A172 (cell line): ENCODE measurements at regions not wholly inside any gene's neighbourhood (a gene's known extent, or its start where the extent isn't known, plus 50 kb on each side); places are given as distances from the start of the nearest gene placed in this dataset.

Experiments used
- DNase-seq: peaks from one replicate; pipeline ENCODE4 v3.0.0-alpha.2; 2015; ENCODE audit warnings: low spot score

DNA sequence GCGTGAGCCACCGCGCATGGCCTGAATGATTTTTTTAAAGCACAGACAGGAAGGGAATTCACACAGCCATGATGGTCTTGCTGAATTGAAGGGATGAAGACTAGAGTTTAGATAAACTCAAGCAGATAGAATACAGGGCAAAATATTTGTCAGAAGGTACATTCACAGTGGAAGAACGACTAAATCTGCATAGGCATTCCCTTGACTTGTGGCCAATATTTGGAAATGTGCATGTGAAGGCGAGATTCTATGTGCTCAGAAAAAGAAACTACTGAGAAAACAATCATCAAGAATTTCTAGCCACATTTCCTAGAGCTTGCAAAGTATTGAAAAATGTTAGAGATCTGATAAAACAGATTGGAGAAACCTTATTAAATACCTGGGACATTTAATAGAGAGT lies 1166.2 kb downstream of the DNAJB9 start:
- no peak for DNase-seq

DNA sequence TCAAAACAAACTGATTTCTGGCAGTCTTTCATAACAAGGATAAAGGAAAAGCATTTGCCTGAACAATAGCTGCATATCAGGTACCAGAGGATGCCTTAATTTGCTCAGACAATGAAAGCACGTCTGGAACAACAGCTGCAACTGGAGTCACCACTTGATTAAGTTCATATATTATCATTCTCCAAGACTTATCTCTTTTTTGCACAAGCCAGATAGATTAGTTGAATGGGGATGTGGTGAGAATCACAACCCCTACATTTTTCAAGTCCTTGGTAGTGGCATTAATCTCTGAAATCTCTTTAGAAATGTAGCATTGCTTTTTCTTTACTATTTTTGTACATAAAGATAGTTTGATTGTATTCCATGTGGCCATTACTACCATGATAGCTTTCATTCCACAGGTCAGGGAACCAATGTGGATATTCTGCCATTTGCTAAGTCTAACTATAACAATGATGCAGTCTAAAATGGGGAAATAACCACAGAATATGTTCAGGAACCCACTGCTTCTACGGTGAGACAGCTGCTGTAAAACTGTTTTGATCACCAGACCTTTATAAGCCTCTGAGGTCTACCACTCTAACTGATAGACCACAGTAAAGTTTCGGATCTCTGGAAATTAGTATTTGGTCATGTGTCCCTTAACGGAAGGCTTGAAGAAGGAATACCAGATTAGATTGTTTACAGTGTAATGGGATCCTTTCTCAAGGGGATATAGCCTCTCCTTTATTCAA lies 1176.2 kb downstream of the DNAJB9 start:
- no peak for DNase-seq

DNA sequence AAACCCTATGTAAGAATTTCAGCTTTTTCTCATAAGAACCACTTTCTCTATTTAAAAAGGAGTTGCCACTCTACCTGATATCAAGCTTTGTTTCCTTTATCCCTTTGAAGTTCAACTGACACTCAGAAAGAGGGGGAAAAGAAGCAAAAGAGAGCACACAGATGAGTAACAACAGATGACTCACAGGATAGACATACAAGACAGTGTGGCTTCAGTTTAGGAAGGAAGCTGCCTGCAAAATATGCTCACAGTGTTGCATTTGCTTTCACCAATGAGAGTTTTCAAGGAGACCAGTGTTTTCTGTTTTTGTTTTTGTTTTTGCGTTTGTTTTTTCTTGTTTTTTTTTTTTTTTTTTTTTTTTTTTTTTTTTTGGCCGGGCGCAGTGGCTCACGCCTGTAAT lies 1181.6 kb downstream of the DNAJB9 start:
- peak; percentile 76 for DNase-seq

DNA sequence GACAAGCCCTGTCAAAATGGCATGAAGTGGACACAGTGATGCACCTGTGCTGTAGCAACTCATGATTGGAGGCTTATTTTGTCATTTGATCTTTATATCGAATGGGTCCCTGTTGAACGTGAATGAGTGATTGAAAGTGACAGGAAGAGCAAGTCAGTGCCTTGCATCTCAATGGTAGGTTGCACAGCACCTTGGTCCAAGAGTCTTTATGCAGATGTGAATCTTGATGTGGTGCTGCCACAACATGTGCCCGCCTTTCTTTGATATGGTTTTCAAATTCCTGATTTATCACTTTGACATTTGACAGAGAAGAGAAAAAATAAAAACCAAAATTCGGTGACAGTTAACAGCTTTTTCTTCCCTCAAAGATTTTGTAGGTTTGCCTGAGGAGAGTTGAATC lies 1182.4 kb downstream of the DNAJB9 start:
- DNase-seq: no peak

DNA sequence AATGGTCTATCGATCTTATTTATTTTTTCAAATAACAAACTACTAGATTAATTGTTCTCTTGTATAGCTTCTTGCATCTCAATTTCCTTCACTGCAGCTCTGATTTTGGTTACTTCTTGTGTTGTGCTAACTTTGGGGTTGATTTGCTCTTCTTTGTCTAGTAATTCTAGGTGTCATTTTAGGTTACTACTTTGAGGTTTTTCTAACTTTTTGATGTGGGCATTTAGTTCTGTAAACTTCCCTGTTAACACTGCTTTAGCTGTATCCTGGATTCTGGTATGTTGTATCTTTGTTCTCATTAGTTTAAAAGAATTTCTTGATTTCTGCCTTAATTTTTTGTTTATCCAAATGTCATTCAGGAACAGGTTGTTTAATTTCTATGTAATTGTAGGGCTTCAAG lies 1188.0 kb downstream of the DNAJB9 start:
- no peak for DNase-seq

DNA sequence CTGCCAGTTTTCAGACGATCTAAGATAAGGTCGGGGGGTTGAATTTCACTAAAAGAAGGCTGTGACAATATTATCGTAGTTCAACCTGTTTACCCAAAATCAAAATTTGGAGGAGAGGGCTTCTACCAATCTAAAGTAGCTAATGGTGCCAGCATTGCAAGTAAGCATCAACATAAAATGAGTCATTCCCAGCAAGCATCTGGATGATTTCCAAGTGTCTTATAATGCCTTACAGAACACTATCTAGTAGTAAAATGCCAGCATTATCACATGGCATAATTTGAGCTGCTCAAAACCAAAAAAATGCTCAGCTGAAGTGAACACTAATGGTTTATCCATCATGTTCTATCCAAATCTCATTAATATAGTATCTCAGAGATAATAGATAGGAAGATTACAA lies 1193.9 kb downstream of the DNAJB9 start:
- DNase-seq: peak; percentile 84

DNA sequence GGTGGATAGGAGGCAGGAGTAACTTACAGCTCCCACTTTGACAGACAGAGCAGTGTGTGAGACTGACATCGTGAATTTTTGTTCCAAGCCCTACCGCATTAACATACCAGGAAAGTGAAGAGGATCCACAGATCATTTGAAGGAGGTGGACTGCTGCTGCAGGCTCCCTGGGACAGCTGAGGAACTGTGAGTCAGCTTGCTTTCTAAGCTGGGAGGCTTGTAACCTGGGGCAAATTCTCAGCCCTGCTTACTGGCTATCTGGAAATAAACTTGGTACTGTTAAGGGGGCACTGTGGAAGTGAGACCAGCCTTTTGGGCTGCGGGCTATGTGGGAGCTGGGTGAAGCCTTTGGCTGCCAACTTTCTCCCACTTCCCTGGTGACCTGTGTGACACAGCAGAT lies 1202.5 kb downstream of the DNAJB9 start:
- DNase-seq: no peak

DNA sequence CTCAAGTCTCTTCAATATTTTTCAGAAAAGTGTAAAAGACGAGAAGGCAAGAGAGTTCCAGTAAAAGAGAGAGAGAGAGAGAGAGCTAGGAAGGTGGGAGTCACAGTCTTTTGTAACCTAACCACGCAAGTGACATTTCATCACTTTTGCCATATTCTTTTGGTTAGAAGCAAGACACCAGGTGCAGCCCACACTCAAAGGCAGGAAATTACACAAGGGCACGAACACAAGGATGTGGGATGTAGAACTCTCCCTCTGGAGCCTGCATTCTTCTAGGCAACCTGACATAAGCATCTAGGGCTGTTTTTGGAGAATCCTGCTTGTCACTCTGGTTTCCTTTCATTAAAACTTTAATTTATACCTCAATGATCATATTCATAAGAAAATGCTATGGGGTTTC lies 1213.1 kb downstream of the DNAJB9 start:
- DNase-seq: no peak

DNA sequence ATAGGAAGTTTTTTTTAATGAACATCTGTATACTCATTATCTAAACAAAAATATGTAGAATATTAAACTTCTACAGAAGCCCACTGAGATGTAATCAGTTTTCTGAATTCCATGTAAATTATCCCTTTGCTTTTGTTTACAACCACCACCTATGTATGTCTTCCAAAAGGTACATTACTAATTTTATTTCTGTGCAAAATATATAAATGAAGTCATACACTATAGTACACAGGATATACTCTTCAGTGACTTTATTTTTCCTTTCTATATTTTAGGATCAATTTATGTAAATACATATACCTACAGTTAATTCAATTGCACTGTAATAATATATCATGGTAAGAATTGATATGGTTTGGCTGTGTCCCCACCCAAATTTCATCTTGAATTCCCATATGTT lies 1236.9 kb downstream of the DNAJB9 start:
- no peak for DNase-seq

DNA sequence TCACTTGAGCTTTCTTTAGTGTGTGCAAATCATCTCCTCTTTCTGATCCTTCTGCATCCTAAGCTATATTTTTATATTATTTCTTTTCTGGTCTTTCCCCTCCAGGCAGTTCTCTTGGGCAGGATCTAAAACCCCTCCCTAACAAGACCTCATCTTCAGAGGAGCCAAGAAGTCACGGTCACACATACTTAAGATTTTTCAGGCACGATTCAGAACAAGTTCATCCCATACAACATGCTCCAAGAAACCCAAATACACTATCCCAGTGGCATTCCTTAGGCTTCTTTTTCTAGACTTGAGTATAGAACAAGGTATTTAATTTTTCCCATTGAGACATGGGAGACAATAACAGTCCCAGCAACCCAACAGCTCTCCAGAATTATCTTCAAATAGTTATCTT lies 1251.5 kb downstream of the DNAJB9 start:
- DNase-seq: no peak

DNA sequence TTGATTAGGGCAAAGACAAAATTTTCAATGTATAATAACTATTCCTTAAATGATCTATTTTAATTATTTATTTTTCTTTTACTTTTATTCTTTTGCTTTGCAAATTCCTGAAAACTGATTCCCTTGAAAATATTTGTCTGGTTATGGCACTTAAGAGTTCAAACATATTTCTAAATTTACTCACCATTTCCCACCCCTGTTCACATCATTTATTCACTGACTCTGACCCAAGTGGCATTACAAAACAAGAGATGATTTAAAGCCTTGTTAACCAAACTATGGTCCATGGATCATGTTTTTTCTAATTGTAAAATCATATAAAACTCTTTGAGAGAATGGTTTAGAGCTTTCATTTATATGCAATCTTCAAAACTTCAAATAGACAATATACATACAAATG lies 1256.1 kb upstream of the LRRN3 start:
- DNase-seq: no peak

DNA sequence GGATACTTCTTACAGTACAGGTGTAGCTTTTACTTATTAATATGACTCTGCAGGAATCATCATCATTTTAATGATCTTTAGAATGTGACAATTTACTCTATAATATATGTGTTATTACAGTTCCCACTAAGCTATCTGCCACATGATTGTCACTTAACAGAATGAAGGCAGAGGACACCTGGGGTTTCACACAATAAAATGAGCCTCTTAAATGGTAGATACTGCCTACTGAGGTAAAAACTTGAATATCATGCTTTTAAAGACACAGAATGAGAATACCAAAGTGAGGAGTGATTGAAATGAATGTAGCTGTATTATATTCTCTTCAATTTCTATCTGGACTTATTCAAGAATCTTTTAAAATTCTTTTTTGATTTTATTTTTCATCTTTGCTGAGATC lies 1255.3 kb upstream of the LRRN3 start:
- no peak for DNase-seq

DNA sequence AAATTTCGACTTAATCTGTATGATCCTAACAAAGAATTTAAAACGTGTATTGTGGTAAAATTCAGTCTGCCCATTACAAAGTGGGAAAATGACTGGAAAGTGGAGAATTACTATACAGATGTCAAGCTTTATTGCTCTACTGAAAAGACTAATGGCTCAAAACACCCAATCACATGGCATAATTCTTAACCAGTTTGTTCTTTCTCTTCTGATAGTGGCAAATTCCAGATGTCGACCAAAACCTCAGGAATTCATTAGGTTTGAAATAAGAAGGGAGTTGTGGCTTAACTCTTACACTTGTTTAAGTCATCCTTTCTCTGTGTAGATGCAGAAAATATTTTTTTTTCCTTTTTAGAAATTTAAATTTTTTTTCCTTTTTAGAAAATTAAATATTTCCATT lies 1254.9 kb upstream of the LRRN3 start:
- peak; percentile 71 for DNase-seq

DNA sequence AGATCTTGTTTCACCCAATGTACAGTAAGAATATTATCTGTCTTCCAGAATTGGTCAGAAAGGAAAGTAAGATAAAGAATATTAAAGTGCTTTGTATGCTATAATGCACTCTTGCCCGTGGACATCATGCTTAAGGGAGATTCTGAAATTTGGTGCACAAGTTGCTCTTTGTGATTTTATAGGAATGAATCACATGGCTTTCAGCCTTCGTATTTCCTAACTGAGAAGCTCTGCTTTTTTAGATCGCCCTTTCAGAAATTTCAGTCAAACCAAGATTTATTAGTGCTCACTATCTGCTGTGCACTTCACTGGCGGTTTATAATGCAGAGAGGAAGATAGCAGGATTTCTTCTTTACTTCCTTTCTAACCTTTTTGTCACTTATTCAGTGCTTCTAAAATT lies 1248.5 kb upstream of the LRRN3 start:
- DNase-seq: no peak

DNA sequence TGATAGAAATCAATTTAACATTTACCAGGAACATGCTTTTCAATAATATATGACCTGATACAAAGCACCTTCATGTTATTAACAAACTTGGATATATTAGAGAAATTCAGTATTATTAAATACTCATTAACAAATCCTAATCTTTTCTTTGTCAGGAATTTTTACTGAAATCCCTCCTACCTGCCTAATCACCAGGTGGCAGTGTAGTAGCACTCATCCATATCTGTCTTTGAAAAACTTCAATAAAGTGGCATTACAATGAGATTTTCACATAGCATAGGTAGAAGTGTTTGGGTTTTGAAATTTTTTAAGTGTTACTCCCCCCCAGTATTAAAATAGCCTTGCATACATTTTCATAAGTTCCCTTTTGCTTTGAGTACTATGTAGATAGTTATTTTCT lies 1246.6 kb upstream of the LRRN3 start:
- DNase-seq: no peak

DNA sequence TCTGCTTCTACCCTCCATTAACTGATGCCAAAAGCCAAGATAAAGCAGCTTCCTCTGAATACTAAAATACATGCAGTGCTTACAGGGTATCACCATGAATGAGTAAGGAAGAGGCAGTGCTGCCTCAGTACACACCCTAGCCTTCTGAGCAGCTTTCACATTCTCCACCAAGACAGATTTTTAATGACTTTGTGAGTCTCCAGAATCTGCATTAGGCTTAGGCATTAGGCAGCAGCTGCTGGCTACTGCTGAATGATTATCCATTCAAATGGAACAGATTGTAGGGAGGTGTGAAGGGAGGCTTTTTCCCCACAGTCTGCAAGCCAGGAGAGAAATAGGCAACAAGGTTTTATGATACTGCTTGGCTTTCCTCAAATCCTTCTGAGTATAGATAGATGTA lies 1226.7 kb upstream of the LRRN3 start:
- no peak for DNase-seq

DNA sequence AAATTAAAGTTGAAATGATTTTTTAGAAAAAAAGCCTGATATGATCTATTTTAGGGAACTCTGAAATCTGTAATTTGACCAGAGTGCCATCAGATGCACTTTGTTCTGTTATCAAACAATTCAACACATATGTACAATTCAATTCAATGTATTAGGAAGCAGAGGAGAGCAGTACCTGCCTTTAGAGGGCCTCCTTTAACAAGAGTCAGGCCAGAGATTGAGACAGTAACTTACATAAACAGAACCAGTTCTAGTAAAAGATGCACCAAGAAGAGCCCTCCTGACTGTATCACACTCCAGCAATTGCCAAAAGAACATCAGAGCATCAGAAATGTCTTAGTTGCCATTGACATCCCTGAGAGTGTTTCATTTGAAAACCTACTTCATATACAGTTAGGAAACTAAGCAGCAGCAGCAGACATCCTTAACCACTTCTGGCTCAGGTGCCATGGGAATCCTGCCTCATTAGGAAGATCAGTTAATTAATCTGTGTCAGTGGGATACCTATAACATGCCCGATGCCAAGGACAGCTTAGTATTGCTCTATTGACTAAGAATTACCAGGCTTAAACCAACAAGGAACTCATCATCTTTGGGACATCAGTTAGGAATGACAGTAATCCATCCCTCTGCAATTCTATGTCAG lies 1222.6 kb upstream of the LRRN3 start:
- DNase-seq: no peak

DNA sequence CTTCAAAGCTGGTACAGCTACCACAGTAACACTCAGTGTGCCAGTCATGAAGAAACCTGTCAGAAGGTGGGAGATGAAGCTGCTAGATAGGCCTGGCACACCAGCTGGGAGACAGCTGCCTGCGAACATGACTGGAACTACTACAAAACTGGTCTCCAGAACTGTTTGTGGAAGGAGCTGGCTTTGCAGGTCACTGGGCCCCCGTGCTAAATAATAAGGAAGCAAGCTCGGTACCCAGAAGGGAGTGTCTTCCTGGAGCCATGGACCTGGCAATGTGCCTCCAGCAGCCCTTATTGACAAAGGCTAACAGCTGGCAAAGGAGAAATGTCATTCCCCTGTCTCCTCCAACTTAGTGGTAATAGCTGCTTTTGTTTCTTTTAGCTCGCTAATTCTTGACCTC lies 1217.6 kb upstream of the LRRN3 start:
- DNase-seq: no peak

DNA sequence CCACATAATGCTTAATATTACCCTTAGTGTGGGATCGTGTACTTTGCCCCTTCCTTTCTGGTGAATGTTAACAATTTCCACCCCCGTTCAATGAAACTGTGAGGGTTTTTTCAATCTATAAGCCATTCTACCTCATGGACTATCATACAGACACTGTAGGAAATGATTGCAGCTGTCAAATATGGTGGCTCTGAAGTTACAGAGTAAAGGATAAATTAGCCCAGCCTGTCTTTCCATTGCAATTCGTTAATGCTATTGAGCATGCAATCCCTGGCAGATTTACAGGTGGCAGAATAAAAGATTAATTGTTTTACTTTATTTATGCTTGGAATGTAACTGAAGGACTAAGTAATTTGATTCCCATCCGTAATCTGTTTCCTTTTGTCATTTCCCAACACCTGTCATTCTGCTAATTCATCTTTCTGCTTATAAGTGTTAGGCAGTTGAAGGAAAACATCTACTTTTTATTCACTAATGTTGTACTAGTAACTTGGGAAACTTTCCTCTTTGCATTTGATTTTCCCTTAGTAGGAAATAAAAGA lies 1211.6 kb upstream of the LRRN3 start:
- no peak for DNase-seq

DNA sequence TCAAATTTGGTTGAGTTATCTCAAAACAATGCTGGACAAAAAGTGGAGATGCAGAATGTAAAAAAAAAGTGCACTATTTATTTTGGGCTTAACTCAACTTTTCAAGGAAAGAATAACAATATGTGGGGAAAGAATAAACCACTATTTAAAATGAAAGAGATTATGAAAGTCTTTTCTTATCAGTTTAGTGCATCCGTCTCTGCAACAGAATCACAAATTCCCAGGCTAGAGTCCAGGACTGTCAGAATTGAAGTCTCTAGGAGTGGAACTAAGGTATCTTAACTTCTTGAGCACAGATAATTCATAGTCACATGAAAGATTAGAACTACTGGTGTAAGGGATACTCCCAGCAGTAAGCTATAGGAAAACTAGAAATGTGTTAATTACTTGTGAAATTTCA lies 1200.3 kb upstream of the LRRN3 start:
- DNase-seq: no peak

DNA sequence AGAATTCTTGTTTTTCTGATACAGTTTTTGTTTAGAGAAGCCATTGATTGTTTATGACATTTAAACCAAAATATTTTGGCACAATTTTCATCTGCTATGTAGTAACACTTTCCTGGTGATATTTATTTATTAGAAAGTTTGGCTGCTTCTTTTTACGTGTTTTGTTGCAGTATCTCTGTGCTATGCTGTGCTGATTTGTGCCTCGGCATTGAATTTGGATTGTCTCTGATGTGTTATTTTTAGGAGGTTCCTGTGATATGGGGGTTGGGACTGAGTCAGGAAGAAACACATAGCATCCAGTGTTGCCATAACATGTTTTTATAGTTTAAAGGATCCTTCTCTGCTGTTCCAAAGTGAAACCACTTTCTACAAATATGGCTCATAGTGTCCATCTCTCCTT lies 1197.7 kb upstream of the LRRN3 start:
- no peak for DNase-seq

DNA sequence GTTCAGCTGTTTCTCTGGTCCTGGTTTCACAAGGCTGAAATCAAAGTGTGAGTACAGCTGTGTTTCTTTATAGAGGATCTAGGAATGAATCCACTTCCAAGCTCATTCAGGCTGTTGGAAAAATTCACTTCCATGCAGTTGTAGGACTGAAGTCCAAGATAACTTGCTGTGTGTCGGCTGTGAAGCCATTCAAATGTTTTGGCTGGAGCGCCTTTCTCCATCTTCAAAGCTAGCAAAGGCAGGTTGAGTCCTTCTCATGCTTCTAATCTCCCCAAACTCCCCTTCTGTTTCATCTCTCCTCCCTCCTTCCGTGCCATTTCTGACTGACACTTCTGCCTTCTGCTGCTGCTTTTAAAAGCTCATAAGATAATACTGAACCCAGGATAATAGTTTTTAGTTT lies 1195.4 kb upstream of the LRRN3 start:
- no peak for DNase-seq

DNA sequence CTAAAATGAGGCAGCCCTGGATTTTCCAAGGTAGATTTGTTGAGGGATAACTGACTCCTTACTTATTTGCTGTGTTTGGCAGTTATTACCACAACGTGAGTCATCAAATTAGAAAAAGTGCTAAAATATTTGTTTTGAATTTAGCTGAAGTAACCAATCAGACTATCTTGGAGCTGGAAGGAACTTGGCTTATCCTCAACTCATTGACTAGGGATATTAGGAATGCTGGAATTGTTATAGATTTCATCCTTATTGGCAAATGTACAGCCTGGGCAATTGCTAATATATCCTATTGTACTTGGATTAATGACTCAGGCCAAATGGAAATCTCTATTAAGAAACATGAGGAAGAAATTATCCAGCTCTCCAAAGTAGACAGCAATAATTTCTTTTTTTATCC lies 1189.0 kb upstream of the LRRN3 start:
- DNase-seq: no peak
